Endodermal cell (in vitro differentiated cells): ENCODE measurements at regions not wholly inside any gene's neighbourhood (a gene's known extent, or its start where the extent isn't known, plus 50 kb on each side); places are given as distances from the start of the nearest gene placed in this dataset.

Source experiments
- DNase-seq: peaks from one replicate; pipeline ENCODE4 v3.0.0-alpha.2; 2017
- H3K27ac ChIP-seq: 2 replicates; pipeline ENCODE4 v1.5.1; 2013; ENCODE audit warnings: mild to moderate bottlenecking, low read depth, low read length, moderate library complexity
- H3K27me3 ChIP-seq: 2 replicates; pipeline ENCODE4 v1.6.1; 2013; ENCODE audit warnings: mild to moderate bottlenecking, low read length, moderate library complexity; ENCODE audit not compliant: insufficient read depth, control insufficient read depth, poor library complexity, severe bottlenecking
- H3K36me3 ChIP-seq: 2 replicates; pipeline ENCODE4 v1.7.0; 2013; ENCODE audit warnings: mild to moderate bottlenecking, low read length, moderate library complexity; ENCODE audit not compliant: control insufficient read depth, insufficient read depth
- H3K4me1 ChIP-seq: one replicate; pipeline ENCODE4 v1.7.0; 2013; ENCODE audit warnings: low read length; ENCODE audit not compliant: control insufficient read depth, insufficient read depth
- H3K4me3 ChIP-seq: 2 replicates; pipeline ENCODE4 v1.5.1; 2013; ENCODE audit warnings: mild to moderate bottlenecking, low read length, moderate library complexity
- H3K9ac ChIP-seq: 2 replicates; pipeline ENCODE4 v1.6.1; 2013; ENCODE audit warnings: mild to moderate bottlenecking, low read length, moderate library complexity; ENCODE audit not compliant: poor library complexity, severe bottlenecking; ENCODE audit errors: extremely low read depth
- H3K9me3 ChIP-seq: 2 replicates; pipeline ENCODE4 v1.6.1; 2013; ENCODE audit warnings: mild to moderate bottlenecking, low read length, moderate library complexity; ENCODE audit not compliant: control insufficient read depth
- H3K27ac Mint-ChIP-seq: 2 replicates; pipeline ENCODE4 v1.8.0; 2020; ENCODE audit warnings: mixed read lengths
- H3K27me3 Mint-ChIP-seq: 2 replicates; pipeline ENCODE4 v1.8.0; 2021; ENCODE audit warnings: mild to moderate bottlenecking, mixed read lengths; ENCODE audit not compliant: insufficient read depth
- H3K36me3 Mint-ChIP-seq: 2 replicates; pipeline ENCODE4 v1.8.0; 2020; ENCODE audit warnings: low read depth, mixed read lengths
- H3K4me1 Mint-ChIP-seq: 2 replicates; pipeline ENCODE4 v1.8.0; 2020; ENCODE audit warnings: mixed read lengths
- H3K4me3 Mint-ChIP-seq: 2 replicates; pipeline ENCODE4 v1.8.0; 2020; ENCODE audit warnings: mild to moderate bottlenecking, moderate library complexity, mixed read lengths
- H3K9me3 Mint-ChIP-seq: 2 replicates; pipeline ENCODE4 v1.8.0; 2020; ENCODE audit warnings: mild to moderate bottlenecking, mixed read lengths
- whole genome bisulfite sequencing, 2 experiments: methylation state at CpG; one replicate each; pipeline versions ENCODE4 v1.1.5 to v1.1.7; 2013; ENCODE audit warnings: missing lambda C conversion rate in 2 of 2, mixed read lengths in 1 of 2; ENCODE audit not compliant: insufficient coverage in 1 of 2, insufficient read length in 1 of 2; 5-methylcytosine and 5-hydroxymethylcytosine counted together
- TF ChIP-seq, protein P1 (sequence below): fragments of 200-600 bp; sonication (generic); conservative IDR thresholded peaks from 2 replicates; pipeline ENCODE4 v1.5.0; 2021; ENCODE audit warnings: antibody characterized with exemption, mild to moderate bottlenecking

- TF ChIP-seq, protein P1, sequence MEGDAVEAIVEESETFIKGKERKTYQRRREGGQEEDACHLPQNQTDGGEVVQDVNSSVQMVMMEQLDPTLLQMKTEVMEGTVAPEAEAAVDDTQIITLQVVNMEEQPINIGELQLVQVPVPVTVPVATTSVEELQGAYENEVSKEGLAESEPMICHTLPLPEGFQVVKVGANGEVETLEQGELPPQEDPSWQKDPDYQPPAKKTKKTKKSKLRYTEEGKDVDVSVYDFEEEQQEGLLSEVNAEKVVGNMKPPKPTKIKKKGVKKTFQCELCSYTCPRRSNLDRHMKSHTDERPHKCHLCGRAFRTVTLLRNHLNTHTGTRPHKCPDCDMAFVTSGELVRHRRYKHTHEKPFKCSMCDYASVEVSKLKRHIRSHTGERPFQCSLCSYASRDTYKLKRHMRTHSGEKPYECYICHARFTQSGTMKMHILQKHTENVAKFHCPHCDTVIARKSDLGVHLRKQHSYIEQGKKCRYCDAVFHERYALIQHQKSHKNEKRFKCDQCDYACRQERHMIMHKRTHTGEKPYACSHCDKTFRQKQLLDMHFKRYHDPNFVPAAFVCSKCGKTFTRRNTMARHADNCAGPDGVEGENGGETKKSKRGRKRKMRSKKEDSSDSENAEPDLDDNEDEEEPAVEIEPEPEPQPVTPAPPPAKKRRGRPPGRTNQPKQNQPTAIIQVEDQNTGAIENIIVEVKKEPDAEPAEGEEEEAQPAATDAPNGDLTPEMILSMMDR = no peak
- no peak overlapping the region for H3K27ac Mint-ChIP-seq
- H3K36me3 Mint-ChIP-seq = no peaks in the 10 kb centered on the region
- Histone ChIP-seq H3K27ac (no peak overlapping the region), H3K36me3 (no peaks in the 10 kb centered on the region), H3K9ac (no peak overlapping the region), H3K27me3 (no peaks in the 10 kb centered on the region), H3K4me3 (no peak overlapping the region), H3K4me1 (peaks cover 3% of the 10 kb centered on the region), H3K9me3 (no peaks in the 10 kb centered on the region)
- no peak for DNase-seq
- no peaks in the 10 kb centered on the region for H3K9me3 Mint-ChIP-seq
- no peak overlapping the region for H3K4me3 Mint-ChIP-seq
- peaks cover 6% of the 10 kb centered on the region for H3K27me3 Mint-ChIP-seq
- WGBS, 2 experiments = 96 to 100% methylated on average over 3 to 5 of the region's 5 CpGs
- H3K4me1 Mint-ChIP-seq = peaks cover 16% of the 10 kb centered on the region
These were observed 89.3 kb downstream of the SPP2 start for GRCh38 chr2:234139755-234140154.

DNA sequence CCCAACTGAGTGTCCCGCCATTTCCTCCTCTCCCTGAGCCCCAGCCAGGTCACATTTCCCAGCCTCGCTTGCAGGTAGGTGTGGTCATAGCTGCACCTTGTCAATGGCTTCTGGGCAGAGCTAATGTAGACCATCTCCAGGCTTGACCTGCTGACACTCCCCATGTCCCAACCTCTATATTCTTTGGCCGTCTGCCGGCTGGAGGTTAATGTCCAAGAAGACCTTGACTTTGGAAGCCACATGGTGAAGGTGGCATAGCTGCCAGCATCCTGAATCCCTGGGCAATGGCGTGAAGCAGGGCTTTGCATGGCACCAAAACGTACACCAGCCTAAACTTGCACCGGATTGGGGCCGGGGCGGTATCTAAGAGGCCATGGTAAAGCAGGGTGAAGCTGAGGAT lies 88.3 kb downstream of the SPP2 start:
- no peaks in the 10 kb centered on the region for H3K9me3 ChIP-seq
- no peak for DNase-seq
- TF ChIP-seq, protein P1 = no peak
- no peaks in the 10 kb centered on the region for H3K27me3 ChIP-seq
- no peak overlapping the region for H3K9ac ChIP-seq
- no peaks in the 10 kb centered on the region for H3K36me3 ChIP-seq
- peaks cover 6% of the 10 kb centered on the region for H3K4me1 ChIP-seq
- Mint-ChIP-seq H3K27ac (no peak overlapping the region), H3K4me3 (no peak overlapping the region), H3K4me1 (peaks cover 16% of the 10 kb centered on the region), H3K9me3 (no peaks in the 10 kb centered on the region), H3K27me3 (peaks cover 6% of the 10 kb centered on the region), H3K36me3 (no peaks in the 10 kb centered on the region)
- no peak overlapping the region for H3K4me3 ChIP-seq
- 93 to 94% methylated on average over 7 to 9 of the region's 9 CpGs for WGBS, 2 experiments
- no peak overlapping the region for H3K27ac ChIP-seq

DNA sequence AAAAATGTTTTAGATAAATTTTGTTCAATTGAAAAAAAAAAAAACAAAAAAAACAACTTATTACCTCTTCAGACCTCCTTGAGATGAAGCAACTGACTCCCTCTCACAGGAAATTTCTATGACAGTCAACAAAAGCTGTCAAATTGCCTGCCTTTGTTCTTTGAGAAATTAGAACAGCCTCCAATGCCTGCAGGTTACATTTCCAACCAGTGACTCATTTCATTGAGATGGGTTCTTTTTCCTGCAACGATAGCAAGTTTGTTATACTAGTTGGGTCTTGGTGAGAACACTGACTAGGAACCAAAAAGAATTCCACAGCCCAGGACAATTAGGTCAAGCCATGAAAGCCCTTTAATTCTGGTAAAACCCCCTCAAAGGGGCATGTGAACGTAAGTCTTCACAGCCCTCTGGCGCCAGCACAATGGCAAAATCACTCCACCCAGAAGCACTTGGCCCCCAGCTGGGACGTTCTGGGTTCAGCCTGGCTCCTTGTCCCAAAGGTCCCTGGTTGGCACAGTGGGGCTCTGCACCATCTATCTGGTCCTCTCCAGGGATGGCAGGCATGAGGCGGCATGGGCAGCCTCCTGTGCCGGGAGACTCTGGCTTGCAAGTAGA lies 87.0 kb downstream of the SPP2 start:
- Mint-ChIP-seq H3K27ac (no peak overlapping the region), H3K9me3 (no peaks in the 10 kb centered on the region), H3K36me3 (no peaks in the 10 kb centered on the region), H3K27me3 (peaks cover 8% of the 10 kb centered on the region), H3K4me3 (no peak overlapping the region), H3K4me1 (peaks cover 16% of the 10 kb centered on the region)
- Histone ChIP-seq H3K4me1 (peaks cover 6% of the 10 kb centered on the region), H3K4me3 (no peak overlapping the region), H3K9ac (no peak overlapping the region), H3K9me3 (no peaks in the 10 kb centered on the region), H3K27me3 (no peaks in the 10 kb centered on the region), H3K27ac (no peak overlapping the region), H3K36me3 (no peaks in the 10 kb centered on the region)
- no peak for DNase-seq
- TF ChIP-seq, protein P1 = no peak
- WGBS, 2 experiments = 90 to 100% methylated on average over 1 to 6 of the region's 6 CpGs
